Tibial nerve (tissue), 4 donors: ENCODE measurements at regions not wholly inside any gene's neighbourhood (a gene's known extent, or its start where the extent isn't known, plus 50 kb on each side); places are given as distances from the start of the nearest gene placed in this dataset.
A peak's percentile ranks its signal among the peaks of the same experiment; 100 is the strongest.

Experiments
- DNase-seq, 2 donors: peaks; one replicate each; pipeline ENCODE4 v3.0.0-alpha.2; 2019; ENCODE audit warnings: low spot score in 2 of 2
- H3K27ac ChIP-seq, 4 donors: fragments of 200-600 bp; sonication (generic) in 3 of 4; one replicate each; pipeline ENCODE4 v1.5.1; 2017 to 2019; ENCODE audit warnings: mild to moderate bottlenecking in 1 of 4
- H3K27me3 ChIP-seq, 2 donors: fragments of 200-600 bp; sonication (generic) in 1 of 2; one replicate each; pipeline versions ENCODE4 v1.5.1 to v1.6.0; 2017 to 2019
- H3K36me3 ChIP-seq, 3 donors: fragments of 200-600 bp; sonication (generic); one replicate each; pipeline ENCODE4 v1.5.1; 2018 to 2019
- H3K4me1 ChIP-seq, 4 donors: fragments of 200-600 bp; sonication (generic) in 3 of 4; one replicate each; pipeline ENCODE4 v1.5.1; 2017 to 2019
- H3K4me3 ChIP-seq, 4 donors: fragments of 200-600 bp; sonication (generic) in 3 of 4; one replicate each; pipeline ENCODE4 v1.5.1; 2017 to 2019; ENCODE audit warnings: mild to moderate bottlenecking in 1 of 4, moderate library complexity in 1 of 4
- H3K9me3 ChIP-seq, 4 donors: fragments of 200-600 bp; sonication (generic) in 3 of 4; one replicate each; pipeline ENCODE4 v1.5.1; 2017 to 2019
- CTCF ChIP-seq, 5 experiments: fragments of 200-600 bp in 3 of 5; fragments of 450-650 bp in 2 of 5; sonication (generic) in 3 of 5; IDR thresholded peaks; one replicate each; pipeline ENCODE4 v1.5.1; 2016 to 2019; ENCODE audit warnings: antibody characterized with exemption in 5 of 5, mild to moderate bottlenecking in 3 of 5, moderate library complexity in 2 of 5
- EP300 ChIP-seq, 2 donors: sonication (generic); formaldehyde crosslinking; IDR thresholded peaks; one replicate each; pipeline ENCODE4 v1.6.1; 2017; ENCODE audit warnings: antibody characterized with exemption in 2 of 2, mild to moderate bottlenecking in 1 of 2
- POLR2A ChIP-seq, 2 donors: fragments of 450-650 bp; IDR thresholded peaks; one replicate each; pipeline ENCODE4 v1.6.1; 2017; ENCODE audit warnings: antibody characterized with exemption in 2 of 2, mild to moderate bottlenecking in 2 of 2, moderate library complexity in 2 of 2
- WGBS, 2 donors: methylation state at CpG; one replicate each; pipeline ENCODE4 v1.1.5; 2018; 5-methylcytosine and 5-hydroxymethylcytosine counted together

DNA sequence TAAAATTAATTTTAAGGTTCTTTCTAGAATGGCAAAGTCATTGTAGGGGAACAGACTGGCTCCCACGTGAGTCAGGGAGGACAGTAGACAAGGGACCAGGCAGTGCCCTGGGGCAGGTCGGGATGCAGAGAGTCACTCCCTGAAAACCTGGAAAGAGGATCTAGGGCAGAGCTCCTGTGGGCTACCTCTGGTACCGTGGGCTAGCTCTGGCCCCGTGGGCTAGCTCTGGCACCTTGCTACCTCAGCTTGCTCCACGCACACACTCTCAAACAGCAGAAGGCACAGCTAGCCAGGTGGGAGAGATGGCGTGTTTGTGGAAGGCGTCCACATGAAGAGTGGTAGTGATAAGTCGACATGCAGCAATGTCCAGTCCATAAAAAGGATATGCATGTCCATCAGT is 66.7 kb upstream of the ARHGEF7 start:
- Histone ChIP-seq H3K27ac (no peak overlapping the region), H3K4me3 (no peak overlapping the region), H3K27me3 (no peaks in the 10 kb centered on the region), H3K36me3 (no peaks in the 10 kb centered on the region), H3K4me1 (peaks cover 0 to 28% (median 9%) of the 10 kb centered on the region in 4 donors), H3K9me3 (peaks cover 0 to 5% (median 0%) of the 10 kb centered on the region in 4 donors)
- TF ChIP-seq POLR2A (IDR thresholded peaks at IDR 0.05) = no peak
- TF ChIP-seq EP300 (IDR thresholded peaks at IDR 0.05) = no peak
- TF ChIP-seq CTCF (IDR thresholded peaks at IDR 0.05) = no peak
- no peak for DNase-seq
- WGBS, 2 donors = 88 to 91% methylated on average over 8 of the region's 8 CpGs

GRCh38 chr13:111047326-111047725 is 67.8 kb upstream of the ARHGEF7 start:
- peaks cover 0 to 28% (median 9%) of the 10 kb centered on the region in 4 donors for H3K4me1 ChIP-seq
- peak overlapping the region in 2 of 4 donors; percentile 55 to 60 for H3K27ac ChIP-seq
- no peaks in the 10 kb centered on the region for H3K36me3 ChIP-seq
- no peak for DNase-seq
- peaks cover 0 to 5% (median 0%) of the 10 kb centered on the region in 4 donors for H3K9me3 ChIP-seq
- no peaks in the 10 kb centered on the region for H3K27me3 ChIP-seq
- TF ChIP-seq POLR2A (IDR thresholded peaks at IDR 0.05) (no peak), EP300 (IDR thresholded peaks at IDR 0.05) (no peak), CTCF (IDR thresholded peaks at IDR 0.05) (no peak)
- WGBS, 2 donors = 69 to 72% methylated on average over 5 of the region's 5 CpGs
- no peak overlapping the region for H3K4me3 ChIP-seq

GRCh38 chr13:111046590-111047141 is 68.4 kb upstream of the ARHGEF7 start:
- Histone ChIP-seq H3K4me1 (peaks cover 0 to 28% (median 9%) of the 10 kb centered on the region in 4 donors), H3K4me3 (no peak overlapping the region), H3K27ac (peak overlapping the region in 3 of 4 donors; percentile 15 to 85 (median 70)), H3K27me3 (no peaks in the 10 kb centered on the region), H3K9me3 (peaks cover 0 to 5% (median 0%) of the 10 kb centered on the region in 4 donors), H3K36me3 (no peaks in the 10 kb centered on the region)
- no peak for DNase-seq
- TF ChIP-seq EP300 (IDR thresholded peaks at IDR 0.05) (peak in 1 of 2 donors; percentile 32), CTCF (IDR thresholded peaks at IDR 0.05) (peak in 3 of 5 experiments; percentile 21 to 27 (median 23)), POLR2A (IDR thresholded peaks at IDR 0.05) (no peak)
- WGBS, 2 donors = 54 to 56% methylated on average over 9 of the region's 9 CpGs

DNA sequence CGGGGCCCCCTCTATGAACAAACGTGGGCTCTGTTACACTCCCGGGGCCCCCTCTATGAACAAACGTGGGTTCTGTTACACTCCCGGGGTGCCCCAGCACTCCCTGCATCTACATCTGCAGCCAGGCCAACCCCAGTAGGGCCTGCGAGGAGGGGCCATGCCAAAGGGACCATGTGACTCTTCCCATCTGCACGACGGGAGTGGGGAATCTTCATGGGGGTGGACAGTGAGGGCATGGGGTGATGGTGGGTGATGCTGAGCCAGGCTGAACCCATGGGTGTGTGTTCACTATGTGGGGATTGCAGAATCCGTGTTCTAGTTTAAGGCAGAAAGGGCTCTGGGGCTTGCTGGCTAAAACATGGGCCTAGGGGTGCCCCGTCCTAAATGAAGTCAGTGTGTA is 69.9 kb upstream of the ARHGEF7 start:
- Histone ChIP-seq H3K27me3 (no peaks in the 10 kb centered on the region), H3K36me3 (no peaks in the 10 kb centered on the region), H3K9me3 (peaks cover 0 to 5% (median 0%) of the 10 kb centered on the region in 4 donors), H3K4me1 (peaks cover 0 to 23% (median 9%) of the 10 kb centered on the region in 4 donors), H3K4me3 (no peak overlapping the region), H3K27ac (peak overlapping the region in 1 of 4 donors; percentile 70)
- WGBS, 2 donors = 49 to 65% methylated on average over 5 to 6 of the region's 10 CpGs
- TF ChIP-seq CTCF (IDR thresholded peaks at IDR 0.05) (no peak), EP300 (IDR thresholded peaks at IDR 0.05) (no peak), POLR2A (IDR thresholded peaks at IDR 0.05) (no peak)
- DNase-seq = no peak

DNA sequence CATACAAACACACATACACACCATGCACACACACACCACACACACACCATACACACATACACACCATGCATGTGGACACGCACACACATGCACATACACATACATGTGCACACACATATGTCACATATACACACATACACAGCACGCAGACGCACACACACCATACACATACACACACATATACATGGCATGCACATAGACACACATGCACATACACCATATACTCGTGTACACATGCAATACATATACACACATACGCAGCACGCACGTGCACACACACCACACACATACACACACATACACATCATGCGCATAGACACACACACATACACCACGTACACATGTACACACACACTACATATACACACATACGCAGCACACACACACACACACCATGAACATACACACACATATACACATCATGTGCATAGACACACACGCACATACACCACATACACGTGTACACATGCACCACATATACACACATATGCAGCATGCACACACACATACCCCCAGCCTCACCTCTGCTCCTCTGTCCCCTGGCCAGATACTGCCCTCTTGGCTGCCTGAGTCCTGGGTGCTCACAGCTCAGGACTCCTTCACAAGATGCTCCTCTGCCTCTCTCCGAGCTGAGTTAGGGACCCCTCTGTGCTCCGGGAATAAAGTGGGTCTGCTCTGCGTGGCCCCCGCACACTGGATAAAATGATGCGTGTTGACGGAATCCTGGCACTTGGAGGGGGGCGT is 70.9 kb upstream of the ARHGEF7 start:
- Histone ChIP-seq H3K27ac (no peak overlapping the region), H3K4me3 (no peak overlapping the region), H3K27me3 (no peaks in the 10 kb centered on the region), H3K36me3 (no peaks in the 10 kb centered on the region), H3K9me3 (peaks cover 0 to 5% (median 0%) of the 10 kb centered on the region in 4 donors), H3K4me1 (peaks cover 0 to 16% (median 9%) of the 10 kb centered on the region in 4 donors)
- 66 to 85% methylated on average over 18 of the region's 19 CpGs for WGBS, 2 donors
- no peak for DNase-seq
- no peak for TF ChIP-seq CTCF (IDR thresholded peaks at IDR 0.05)
